22Rv1 (cell line): ENCODE measurements at regions not wholly inside any gene's neighbourhood (a gene's known extent, or its start where the extent isn't known, plus 50 kb on each side); places are given as distances from the start of the nearest gene placed in this dataset.

Experiments
- H3K27ac ChIP-seq: fragments of 450-650 bp; 2 replicates; pipeline ENCODE4 v1.5.1; 2017
- ZFX ChIP-seq: fragments of 450-650 bp; IDR thresholded peaks from 2 replicates; pipeline ENCODE4 v1.6.1; 2017; ENCODE audit warnings: antibody characterized with exemption, borderline replicate concordance
- TF ChIP-seq, protein P1 (sequence below): fragments of 450-650 bp; IDR thresholded peaks from 2 replicates; pipeline ENCODE4 v1.5.1; 2017; ENCODE audit warnings: mild to moderate bottlenecking

DNA sequence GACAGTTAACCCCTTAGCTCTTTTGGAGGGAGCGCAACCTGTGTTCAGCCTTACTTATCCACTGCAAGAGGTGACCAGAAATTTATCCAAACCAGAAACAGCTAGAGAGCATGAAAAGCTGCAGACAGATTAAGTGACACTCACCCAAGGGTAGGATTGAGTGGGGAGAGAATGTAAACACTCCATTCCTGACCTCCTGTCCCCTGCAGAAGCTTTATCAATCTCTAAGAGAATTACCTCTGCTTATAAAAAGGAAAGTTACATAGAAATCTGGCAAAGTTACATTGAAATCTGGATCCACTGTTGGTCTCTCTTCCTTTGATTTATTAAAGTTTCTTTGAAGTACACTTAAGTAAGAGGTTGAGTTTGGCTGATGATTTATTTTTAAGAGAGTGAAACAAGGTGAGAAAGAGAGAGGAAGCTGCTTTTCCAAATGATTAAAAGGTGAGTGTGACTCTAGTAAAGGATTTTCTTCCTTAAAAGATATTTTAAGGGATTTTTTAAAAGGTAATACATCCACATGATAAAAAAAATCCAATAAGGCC, 112.3 kb downstream of the ANAPC4 start:
- TF ChIP-seq, protein P1, sequence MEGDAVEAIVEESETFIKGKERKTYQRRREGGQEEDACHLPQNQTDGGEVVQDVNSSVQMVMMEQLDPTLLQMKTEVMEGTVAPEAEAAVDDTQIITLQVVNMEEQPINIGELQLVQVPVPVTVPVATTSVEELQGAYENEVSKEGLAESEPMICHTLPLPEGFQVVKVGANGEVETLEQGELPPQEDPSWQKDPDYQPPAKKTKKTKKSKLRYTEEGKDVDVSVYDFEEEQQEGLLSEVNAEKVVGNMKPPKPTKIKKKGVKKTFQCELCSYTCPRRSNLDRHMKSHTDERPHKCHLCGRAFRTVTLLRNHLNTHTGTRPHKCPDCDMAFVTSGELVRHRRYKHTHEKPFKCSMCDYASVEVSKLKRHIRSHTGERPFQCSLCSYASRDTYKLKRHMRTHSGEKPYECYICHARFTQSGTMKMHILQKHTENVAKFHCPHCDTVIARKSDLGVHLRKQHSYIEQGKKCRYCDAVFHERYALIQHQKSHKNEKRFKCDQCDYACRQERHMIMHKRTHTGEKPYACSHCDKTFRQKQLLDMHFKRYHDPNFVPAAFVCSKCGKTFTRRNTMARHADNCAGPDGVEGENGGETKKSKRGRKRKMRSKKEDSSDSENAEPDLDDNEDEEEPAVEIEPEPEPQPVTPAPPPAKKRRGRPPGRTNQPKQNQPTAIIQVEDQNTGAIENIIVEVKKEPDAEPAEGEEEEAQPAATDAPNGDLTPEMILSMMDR, result no peak
- TF ChIP-seq ZFX, result no peak
- H3K27ac ChIP-seq, result no peak overlapping the region

DNA sequence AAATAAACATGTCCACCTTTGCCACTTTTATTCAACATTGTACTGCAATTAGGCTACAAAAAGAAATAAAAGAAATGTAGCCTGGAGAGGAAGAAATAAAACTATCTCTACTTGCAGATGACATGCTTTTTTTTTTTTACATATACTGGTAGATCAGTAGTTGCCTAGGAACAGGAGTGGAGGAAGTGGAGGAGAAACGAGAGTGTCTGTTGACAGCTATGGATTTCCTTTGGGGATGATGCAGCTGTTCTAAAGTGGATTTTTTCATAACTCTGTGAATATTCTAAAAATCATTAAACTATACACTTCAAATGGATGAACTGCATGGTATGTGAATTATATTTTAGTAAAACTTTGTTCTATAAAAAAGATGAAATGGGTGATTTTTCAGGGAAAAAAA, 116.4 kb downstream of the ANAPC4 start:
- TF ChIP-seq, protein P1, result no peak
- no peak for TF ChIP-seq ZFX
- no peak overlapping the region for H3K27ac ChIP-seq

DNA sequence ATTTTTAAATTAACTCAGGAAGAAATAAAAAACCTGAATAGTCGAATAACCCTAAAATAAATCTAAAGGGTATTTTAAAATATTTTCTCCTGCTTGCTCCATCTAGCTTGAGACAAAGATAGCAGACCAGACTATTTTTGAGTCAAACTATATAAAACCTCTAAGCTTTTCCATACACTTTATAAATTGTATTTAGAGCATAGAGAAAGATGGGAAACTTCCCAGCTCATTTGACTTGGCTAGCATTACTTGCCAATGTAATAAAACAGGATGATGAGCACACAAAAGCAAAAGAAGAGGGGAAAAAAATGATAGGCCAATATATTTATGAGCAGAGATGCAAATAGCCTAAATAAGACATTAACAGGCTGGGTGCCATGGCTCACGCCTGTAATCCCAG, 117.1 kb downstream of the ANAPC4 start:
- TF ChIP-seq, protein P1, result no peak
- TF ChIP-seq ZFX, result no peak
- no peak overlapping the region for H3K27ac ChIP-seq

DNA sequence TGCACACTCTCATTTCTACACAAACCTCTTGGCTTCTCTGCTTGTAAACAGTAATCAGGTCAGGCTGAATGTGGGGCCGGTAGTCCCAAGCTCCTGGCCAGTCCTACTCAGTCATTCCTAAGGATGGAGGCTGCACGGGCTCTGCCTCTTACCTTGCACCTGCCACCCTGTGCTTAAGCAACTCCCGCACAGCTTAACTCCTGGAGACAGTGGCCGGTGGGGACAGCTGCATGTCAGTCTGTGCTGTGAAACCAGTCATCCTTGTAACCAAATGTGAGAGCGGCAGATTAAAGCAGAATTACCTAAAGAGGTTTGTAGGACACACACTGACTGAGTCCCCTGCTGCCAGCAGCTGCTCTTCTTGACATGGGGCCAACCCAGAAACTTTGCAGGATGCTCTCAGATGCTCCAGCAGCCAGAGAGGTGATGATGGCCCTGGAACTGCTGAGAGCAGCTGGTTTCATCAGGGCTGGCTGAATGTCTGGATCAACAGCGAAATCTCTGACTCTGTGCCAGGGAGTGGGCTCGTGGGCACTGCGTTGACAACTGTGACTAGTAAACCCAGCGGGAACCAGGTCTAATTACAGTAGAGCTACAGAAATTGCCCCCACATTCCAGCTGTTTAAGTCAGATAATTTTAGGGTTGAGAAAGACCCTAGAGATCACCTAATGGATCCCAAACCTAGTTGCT, 123.7 kb downstream of the ANAPC4 start:
- TF ChIP-seq, protein P1, result no peak
- TF ChIP-seq ZFX, result no peak
- H3K27ac ChIP-seq, result no peak overlapping the region

DNA sequence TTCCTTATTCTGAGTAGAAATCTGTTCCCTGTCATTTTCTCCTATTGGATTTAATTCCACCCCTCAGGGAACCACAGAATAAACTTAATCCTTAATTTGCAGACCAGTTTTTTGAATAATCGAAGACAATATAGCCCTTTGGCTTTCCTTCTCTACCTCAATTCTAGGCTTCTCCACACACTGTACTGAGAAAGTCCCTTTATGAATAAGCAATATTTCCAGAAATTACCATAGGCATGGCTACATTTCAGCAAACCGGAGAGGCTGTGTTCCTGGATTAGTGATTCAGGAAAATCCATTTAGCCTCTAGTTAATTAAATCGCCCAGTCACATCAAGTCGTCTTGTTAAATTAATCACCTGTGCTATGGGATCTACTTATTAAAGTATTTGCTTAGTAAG, 125.1 kb downstream of the ANAPC4 start:
- no peak overlapping the region for H3K27ac ChIP-seq
- TF ChIP-seq ZFX, result no peak
- TF ChIP-seq, protein P1, result no peak

DNA sequence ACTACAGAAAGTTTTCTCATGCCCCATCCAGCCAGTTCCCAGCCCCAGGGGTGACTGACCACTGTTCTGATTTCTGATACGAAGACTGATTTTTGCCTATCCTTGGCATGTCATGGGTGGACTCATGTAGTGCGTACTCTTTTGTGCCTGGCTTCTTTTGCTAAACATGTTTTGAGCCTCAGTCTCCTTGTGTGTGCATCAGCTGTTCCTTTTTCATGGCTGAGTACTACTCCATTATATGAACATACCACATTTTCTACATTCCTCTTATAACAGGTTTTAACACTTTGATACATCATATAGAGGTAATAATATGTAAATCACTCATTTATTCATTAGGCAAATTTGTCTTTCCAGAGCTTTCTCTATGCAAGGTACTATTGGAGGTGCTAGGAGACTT, 126.7 kb downstream of the ANAPC4 start:
- H3K27ac ChIP-seq, result no peak overlapping the region
- TF ChIP-seq ZFX, result no peak
- TF ChIP-seq, protein P1, result no peak

DNA sequence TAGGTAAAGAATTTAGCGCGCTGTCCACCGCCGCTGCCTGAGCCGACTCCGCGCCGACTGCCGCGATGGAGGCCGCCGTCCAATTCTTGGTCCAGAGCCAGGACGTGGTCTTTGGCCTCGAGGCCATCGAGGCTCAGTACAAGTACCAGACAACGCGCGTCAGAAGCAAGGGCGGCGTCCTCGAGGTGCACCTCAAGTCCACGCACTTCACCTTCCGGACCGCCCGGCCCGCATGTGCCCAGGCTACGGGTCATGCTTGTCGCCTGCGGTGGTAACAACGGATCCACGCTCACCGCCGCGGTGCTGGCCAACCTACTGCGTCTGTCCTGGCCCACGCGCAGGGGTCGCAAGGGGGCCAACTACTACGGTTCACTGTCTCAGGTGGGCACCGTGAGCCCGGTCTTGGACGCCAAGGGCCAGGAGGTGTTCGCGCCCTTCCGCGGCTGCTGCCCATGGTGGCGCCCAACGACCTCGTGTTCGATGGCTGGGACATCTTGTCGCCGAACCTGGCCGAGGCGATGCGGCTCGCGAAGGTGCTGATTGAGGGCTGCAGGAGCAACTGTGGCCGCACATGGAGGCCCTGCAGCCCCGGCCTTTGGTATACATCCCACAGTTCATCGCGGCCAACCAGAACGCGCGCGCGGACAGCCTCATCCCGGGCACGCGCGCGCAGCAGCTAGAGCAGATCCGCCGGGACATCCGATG, 128.0 kb downstream of the ANAPC4 start:
- TF ChIP-seq, protein P1, result no peak
- TF ChIP-seq ZFX, result no peak
- H3K27ac ChIP-seq, result no peak overlapping the region
